Neural progenitor cell (in vitro differentiated cells): ENCODE measurements at regions not wholly inside any gene's neighbourhood (a gene's known extent, or its start where the extent isn't known, plus 50 kb on each side); places are given as distances from the start of the nearest gene placed in this dataset.

Experiments used
- CTCF ChIP-seq: fragments of 200-600 bp; sonication (generic); IDR thresholded peaks from 2 replicates; pipeline ENCODE4 v1.5.1; 2017; ENCODE audit warnings: antibody characterized with exemption, mild to moderate bottlenecking
- EZH2 ChIP-seq: fragments of 200-600 bp; sonication (generic); IDR thresholded peaks from 2 replicates; pipeline ENCODE4 v1.6.1; 2017; ENCODE audit warnings: antibody characterized with exemption, mild to moderate bottlenecking, moderate library complexity

DNA sequence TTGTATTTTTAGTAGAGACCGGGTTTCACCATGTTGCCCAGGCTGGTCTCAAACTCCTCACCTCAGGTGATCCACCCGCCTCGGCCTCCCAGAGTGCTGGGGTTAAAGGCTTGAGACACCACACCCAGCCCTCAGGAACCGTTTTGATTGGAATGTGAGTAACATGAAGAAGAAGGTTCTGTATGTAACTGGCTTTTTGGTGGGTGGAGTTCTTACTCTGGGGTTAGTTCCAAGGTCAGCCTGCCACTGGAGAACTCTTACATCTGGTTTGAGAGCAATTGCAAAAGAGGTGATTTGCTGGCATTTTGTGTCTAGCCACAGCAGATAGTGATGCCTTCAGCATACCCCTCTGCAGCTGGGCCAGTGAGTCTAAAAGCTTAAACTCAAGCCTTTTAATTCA is 457.8 kb upstream of the VSTM2A start:
- no peak for TF ChIP-seq CTCF
- no peak for TF ChIP-seq EZH2
